ENCODE measurements at regions not wholly inside any gene's neighbourhood (a gene's known extent, or its start where the extent isn't known, plus 50 kb on each side); places are given as distances from the start of the nearest gene placed in this dataset.

GRCh38 chr1:200282497-200283122 is 127.2 kb downstream of the ZNF281 start:
- no peak for DNase-seq (ENCODE audit: low read depth)

- DNase-seq (ENCODE audit: low read depth): no peak
Observed at GRCh38 chr1:200281201-200281835, 128.5 kb downstream of the ZNF281 start.

- DNase-seq (ENCODE audit: low read depth): peak; percentile 65
Observed at GRCh38 chr1:200279810-200280411, 129.9 kb downstream of the ZNF281 start.

GRCh38 chr1:200275816-200276453 is 133.9 kb downstream of the ZNF281 start:
- DNase-seq (ENCODE audit: low read depth): no peak

GRCh38 chr1:200275415-200275814 is 134.4 kb downstream of the ZNF281 start:
- no peak for DNase-seq (ENCODE audit: low read depth)

- DNase-seq (ENCODE audit: low read depth): no peak
Observed at GRCh38 chr1:200274116-200274515, 135.7 kb downstream of the ZNF281 start.

GRCh38 chr1:200272481-200273068 is 137.3 kb downstream of the ZNF281 start:
- DNase-seq (ENCODE audit: low read depth): no peak

- no peak for DNase-seq (ENCODE audit: low read depth)
Observed at GRCh38 chr1:200269256-200269655, 140.6 kb downstream of the ZNF281 start.

GRCh38 chr1:200267937-200268336 is 141.9 kb downstream of the ZNF281 start:
- no peak for DNase-seq (ENCODE audit: low read depth)

- DNase-seq (ENCODE audit: low read depth): no peak
Observed at GRCh38 chr1:200267458-200267857, 142.4 kb downstream of the ZNF281 start.

- DNase-seq (ENCODE audit: low read depth): no peak
Observed at GRCh38 chr1:200266871-200267270, 143.0 kb downstream of the ZNF281 start.

GRCh38 chr1:200265881-200266280 is 144.0 kb downstream of the ZNF281 start:
- DNase-seq (ENCODE audit: low read depth): no peak

GRCh38 chr1:200265104-200265503 is 144.7 kb downstream of the ZNF281 start:
- no peak for DNase-seq (ENCODE audit: low read depth)

- DNase-seq (ENCODE audit: low read depth): no peak
Observed at GRCh38 chr1:200263203-200263602, 146.6 kb downstream of the ZNF281 start.

- no peak for DNase-seq (ENCODE audit: low read depth)
Observed at GRCh38 chr1:200262326-200262965, 147.4 kb downstream of the ZNF281 start.

GRCh38 chr1:200260597-200261335 is 149.1 kb downstream of the ZNF281 start:
- DNase-seq (ENCODE audit: low read depth): no peak

- peak; percentile 41 for DNase-seq (ENCODE audit: low read depth)
Observed at GRCh38 chr1:200258447-200259375, 151.1 kb downstream of the ZNF281 start.

- DNase-seq (ENCODE audit: low read depth): no peak
Observed at GRCh38 chr1:200257235-200257634, 152.6 kb downstream of the ZNF281 start.

- DNase-seq (ENCODE audit: low read depth): peak; percentile 22
Observed at GRCh38 chr1:200254602-200255001, 155.2 kb downstream of the ZNF281 start.

- DNase-seq (ENCODE audit: low read depth): no peak
Observed at GRCh38 chr1:200253774-200254495, 155.9 kb downstream of the ZNF281 start.
